Karpas-422 (cell line): ENCODE measurements at regions not wholly inside any gene's neighbourhood (a gene's known extent, or its start where the extent isn't known, plus 50 kb on each side); places are given as distances from the start of the nearest gene placed in this dataset.

Experiments used
- DNase-seq: peaks from one replicate; pipeline ENCODE4 v3.0.0-alpha.2; 2015
- H2AFZ ChIP-seq: fragments of 200-600 bp; sonication (generic); 2 replicates; pipeline ENCODE4 v1.6.1; 2014; ENCODE audit warnings: antibody characterized with exemption, low read length, mixed read lengths
- H3K27ac ChIP-seq: fragments of 200-600 bp; sonication (generic); 2 replicates; pipeline ENCODE4 v1.5.1; 2014; ENCODE audit warnings: mild to moderate bottlenecking, low read length, moderate library complexity
- H3K27me3 ChIP-seq: fragments of 200-600 bp; sonication (generic); 2 replicates; pipeline ENCODE4 v1.6.1; 2014; ENCODE audit warnings: low read length, mixed read lengths
- H3K36me3 ChIP-seq: fragments of 200-600 bp; sonication (generic); 2 replicates; pipeline ENCODE4 v1.6.1; 2014; ENCODE audit warnings: low read length, mixed read lengths; ENCODE audit not compliant: insufficient read depth
- H3K4me1 ChIP-seq: fragments of 200-600 bp; sonication (generic); 2 replicates; pipeline ENCODE4 v1.6.1; 2014; ENCODE audit warnings: mild to moderate bottlenecking, low read length, mixed read lengths
- H3K4me2 ChIP-seq: fragments of 200-600 bp; sonication (generic); 2 replicates; pipeline ENCODE4 v1.6.1; 2014; ENCODE audit warnings: low read length, low read depth, mild to moderate bottlenecking; ENCODE audit not compliant: poor library complexity, severe bottlenecking
- H3K4me3 ChIP-seq: fragments of 200-600 bp; sonication (generic); 2 replicates; pipeline ENCODE4 v1.5.1; 2014; ENCODE audit warnings: mild to moderate bottlenecking, antibody characterized with exemption, low read length, mixed read lengths
- H3K79me2 ChIP-seq: fragments of 200-600 bp; sonication (generic); 2 replicates; pipeline ENCODE4 v1.6.1; 2014; ENCODE audit warnings: mild to moderate bottlenecking, low read length, mixed read lengths
- H3K9ac ChIP-seq: fragments of 200-600 bp; sonication (generic); 2 replicates; pipeline ENCODE4 v1.6.0; 2014; ENCODE audit warnings: low read length
- H3K9me2 ChIP-seq: fragments of 200-600 bp; sonication (generic), shearing (Covaris generic); replicated peaks from 2 replicates; pipeline ENCODE4 v1.6.0; 2014; ENCODE audit warnings: mild to moderate bottlenecking, low read length, moderate library complexity; ENCODE audit not compliant: insufficient read depth
- H3K9me3 ChIP-seq: fragments of 300-700, 200-600 bp; sonication (generic); 2 replicates; pipeline ENCODE4 v1.6.1; 2014; ENCODE audit warnings: low read length, mixed read lengths
- H4K20me1 ChIP-seq: fragments of 200-600 bp; sonication (generic); 2 replicates; pipeline ENCODE4 v1.6.1; 2014; ENCODE audit warnings: mild to moderate bottlenecking, antibody characterized with exemption, low read length, low read depth; ENCODE audit not compliant: insufficient read depth

- Histone ChIP-seq H4K20me1 (no peaks in the 10 kb centered on the region), H3K9me3 (no peaks in the 10 kb centered on the region), H3K4me2 (no peak overlapping the region), H2AFZ (no peak overlapping the region), H3K79me2 (no peaks in the 10 kb centered on the region), H3K27ac (no peak overlapping the region), H3K9ac (no peak overlapping the region), H3K36me3 (no peaks in the 10 kb centered on the region), H3K4me1 (no peaks in the 10 kb centered on the region), H3K27me3 (no peaks in the 10 kb centered on the region), H3K4me3 (no peak overlapping the region), H3K9me2 (no peaks in the 10 kb centered on the region)
- DNase-seq: no peak
Observed at GRCh38 chr14:101184572-101184971, 281.1 kb upstream of the RTL1 start.

- no peak overlapping the region for H3K27ac ChIP-seq
Observed at GRCh38 chr14:101185073-101185835, 281.7 kb upstream of the RTL1 start.

GRCh38 chr14:101185946-101186345 lies 282.4 kb upstream of the RTL1 start:
- H3K9ac ChIP-seq: no peak overlapping the region
- no peak overlapping the region for H3K4me3 ChIP-seq
- no peaks in the 10 kb centered on the region for H3K36me3 ChIP-seq
- H3K79me2 ChIP-seq: no peaks in the 10 kb centered on the region
- H2AFZ ChIP-seq: no peak overlapping the region
- no peaks in the 10 kb centered on the region for H3K4me1 ChIP-seq
- H3K9me3 ChIP-seq: no peaks in the 10 kb centered on the region
- no peak overlapping the region for H3K4me2 ChIP-seq
- DNase-seq: no peak
- no peaks in the 10 kb centered on the region; the same call in 1 of the 2 replicates for H4K20me1 ChIP-seq
- no peak overlapping the region for H3K27ac ChIP-seq
- no peaks in the 10 kb centered on the region; the same call in 1 of the 2 replicates for H3K9me2 ChIP-seq
- H3K27me3 ChIP-seq: no peaks in the 10 kb centered on the region

More at GRCh38 chr14:101185073-101185835, 281.7 kb upstream of the RTL1 start:
- Histone ChIP-seq H3K9me3 (no peaks in the 10 kb centered on the region), H3K4me1 (no peaks in the 10 kb centered on the region), H3K9me2 (no peaks in the 10 kb centered on the region; the same call in 1 of the 2 replicates), H3K4me2 (no peak overlapping the region), H3K79me2 (no peaks in the 10 kb centered on the region), H3K27me3 (no peaks in the 10 kb centered on the region), H2AFZ (no peak overlapping the region), H3K4me3 (no peak overlapping the region), H3K36me3 (no peaks in the 10 kb centered on the region), H3K9ac (no peak overlapping the region), H4K20me1 (no peaks in the 10 kb centered on the region; the same call in 1 of the 2 replicates)
- no peak for DNase-seq

- Histone ChIP-seq H3K36me3 (no peaks in the 10 kb centered on the region), H3K4me3 (no peak overlapping the region), H3K9me2 (no peaks in the 10 kb centered on the region; the same call in 1 of the 2 replicates), H3K4me1 (no peaks in the 10 kb centered on the region), H3K27ac (no peak overlapping the region), H3K79me2 (no peaks in the 10 kb centered on the region), H4K20me1 (no peaks in the 10 kb centered on the region; the same call in 1 of the 2 replicates), H2AFZ (no peak overlapping the region), H3K9me3 (no peaks in the 10 kb centered on the region), H3K4me2 (no peak overlapping the region), H3K27me3 (no peaks in the 10 kb centered on the region), H3K9ac (no peak overlapping the region)
- no peak for DNase-seq
Observed at GRCh38 chr14:101186544-101186943, 283.0 kb upstream of the RTL1 start.

- Histone ChIP-seq H3K4me1 (no peaks in the 10 kb centered on the region), H3K4me3 (no peak overlapping the region), H3K9me3 (no peaks in the 10 kb centered on the region), H3K9ac (no peak overlapping the region), H3K27ac (no peak overlapping the region), H3K4me2 (no peak overlapping the region), H2AFZ (no peak overlapping the region), H4K20me1 (no peaks in the 10 kb centered on the region; the same call in 1 of the 2 replicates), H3K79me2 (no peaks in the 10 kb centered on the region), H3K36me3 (no peaks in the 10 kb centered on the region), H3K9me2 (no peaks in the 10 kb centered on the region; the same call in 1 of the 2 replicates), H3K27me3 (no peaks in the 10 kb centered on the region)
- DNase-seq: no peak
Observed at GRCh38 chr14:101186992-101187815, 283.7 kb upstream of the RTL1 start.

GRCh38 chr14:101187816-101188570 lies 284.5 kb upstream of the RTL1 start:
- Histone ChIP-seq H3K79me2 (no peaks in the 10 kb centered on the region), H3K9ac (no peak overlapping the region), H3K9me3 (no peaks in the 10 kb centered on the region), H3K9me2 (no peaks in the 10 kb centered on the region; the same call in 1 of the 2 replicates), H3K27me3 (no peaks in the 10 kb centered on the region), H3K4me3 (no peak overlapping the region), H3K4me2 (no peak overlapping the region), H3K27ac (no peak overlapping the region), H4K20me1 (no peaks in the 10 kb centered on the region; the same call in 1 of the 2 replicates), H2AFZ (no peak overlapping the region), H3K4me1 (no peaks in the 10 kb centered on the region), H3K36me3 (no peaks in the 10 kb centered on the region)
- no peak for DNase-seq

- Histone ChIP-seq H3K79me2 (no peaks in the 10 kb centered on the region), H3K4me3 (no peak overlapping the region), H3K9ac (no peak overlapping the region), H3K27ac (no peak overlapping the region), H3K27me3 (no peaks in the 10 kb centered on the region), H3K9me2 (no peaks in the 10 kb centered on the region; the same call in 1 of the 2 replicates), H4K20me1 (no peaks in the 10 kb centered on the region; the same call in 1 of the 2 replicates), H3K36me3 (no peaks in the 10 kb centered on the region), H3K4me1 (no peaks in the 10 kb centered on the region), H3K4me2 (no peak overlapping the region), H2AFZ (no peak overlapping the region), H3K9me3 (no peaks in the 10 kb centered on the region)
- DNase-seq: no peak
Observed at GRCh38 chr14:101188571-101188915, 285.0 kb upstream of the RTL1 start.
